ENCODE measurements at regions not wholly inside any gene's neighbourhood (a gene's known extent, or its start where the extent isn't known, plus 50 kb on each side); places are given as distances from the start of the nearest gene placed in this dataset.
"Not testable (repeated sequence)": the region's sequence is repeated elsewhere in the genome, so short reads cannot be mapped to it uniquely, and the experiment has no call there.

DNA sequence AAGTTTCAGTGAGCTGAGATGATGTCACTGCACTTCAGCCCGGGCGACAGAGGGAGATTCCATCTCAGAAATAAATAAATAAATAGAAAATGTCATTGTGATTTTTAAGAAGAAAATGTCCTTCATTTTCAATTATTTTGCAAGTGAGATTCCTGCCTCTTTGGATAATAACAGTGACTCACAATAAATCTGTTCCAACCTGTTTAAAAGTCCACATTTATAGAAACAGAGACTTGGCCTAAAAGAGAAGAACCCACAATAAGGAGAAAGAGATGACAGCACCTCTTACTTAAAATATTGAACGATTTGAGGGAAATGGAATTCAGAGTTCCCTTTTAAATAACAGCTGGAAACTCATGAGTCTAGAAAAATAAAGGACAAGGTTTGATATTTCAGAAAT lies 373.4 kb upstream of the NOX3 start:
- in situ Hi-C loops (cut with MboI; ENCODE audit: low sequenced_read_pairs): no loop called here

DNA sequence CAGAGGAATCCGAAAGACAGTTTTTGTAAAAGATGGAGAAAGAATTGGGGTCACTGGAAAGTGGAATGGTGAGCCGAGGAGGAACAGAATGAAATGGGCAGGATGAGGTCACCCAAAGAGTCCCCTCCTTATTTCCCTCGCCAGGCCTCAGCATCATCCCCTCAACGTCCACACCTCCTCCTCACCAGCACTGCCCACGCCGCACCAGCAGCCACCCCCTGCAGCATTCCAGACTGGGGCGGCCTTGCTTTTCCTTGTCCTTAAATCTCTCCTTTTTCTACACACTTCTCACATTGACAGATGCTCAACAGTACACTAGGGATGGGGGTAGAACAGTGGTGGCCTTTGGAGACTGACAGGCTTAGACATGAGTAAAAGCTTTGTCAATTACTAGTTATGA lies 363.1 kb upstream of the NOX3 start:
- in situ Hi-C loops (cut with MboI; ENCODE audit: low sequenced_read_pairs): no loop called here

GRCh38 chr6:155813548-155813947 lies 357.9 kb upstream of the NOX3 start:
- in situ Hi-C loops (cut with MboI; ENCODE audit: low sequenced_read_pairs): no loop called here

- in situ Hi-C loops (cut with MboI; ENCODE audit: low sequenced_read_pairs): no loop called here
These were observed 351.6 kb upstream of the NOX3 start for GRCh38 chr6:155807243-155807642.

- in situ Hi-C loops (cut with MboI; ENCODE audit: low sequenced_read_pairs): no loop called here
These were observed 345.4 kb upstream of the NOX3 start for GRCh38 chr6:155801046-155801445.

- in situ Hi-C loops (cut with MboI; ENCODE audit: low sequenced_read_pairs): not testable (repeated sequence)
These were observed 343.2 kb upstream of the NOX3 start for GRCh38 chr6:155798876-155799275.

DNA sequence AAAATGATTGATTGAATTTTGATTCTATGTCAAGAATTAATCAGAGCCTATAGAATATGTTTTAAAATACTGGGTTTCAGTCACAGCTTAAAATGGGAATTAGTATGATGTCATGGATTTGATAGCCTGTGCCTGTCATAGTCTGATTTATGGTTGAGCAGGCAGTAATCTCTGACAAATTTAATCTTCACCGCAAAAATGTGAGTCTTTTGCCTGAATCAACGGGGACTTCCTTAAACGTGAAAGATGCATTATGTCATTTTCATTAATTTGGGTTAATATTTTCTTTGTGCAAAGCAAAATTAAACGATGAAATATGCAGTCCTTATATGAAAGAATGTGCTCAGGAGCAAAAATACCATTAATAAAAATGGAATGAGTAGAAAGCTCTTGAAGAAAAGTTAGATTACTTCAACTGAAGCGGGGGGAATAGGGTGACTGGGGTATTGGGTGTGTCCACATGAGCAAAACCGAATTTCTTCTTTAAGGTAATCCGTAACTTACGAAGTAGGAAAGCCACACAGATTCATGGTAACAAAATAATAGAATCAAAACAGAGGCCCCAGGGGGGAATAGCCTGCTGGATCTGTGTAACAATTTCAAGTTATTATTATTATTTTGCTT lies 339.6 kb upstream of the NOX3 start:
- in situ Hi-C loops (cut with MboI; ENCODE audit: low sequenced_read_pairs): no loop called here

- in situ Hi-C loops (cut with MboI; ENCODE audit: low sequenced_read_pairs): no loop called here
These were observed 336.3 kb upstream of the NOX3 start for GRCh38 chr6:155791891-155792290.

- in situ Hi-C loops (cut with MboI; ENCODE audit: low sequenced_read_pairs): no loop called here
These were observed 335.5 kb upstream of the NOX3 start for GRCh38 chr6:155791186-155791585.

GRCh38 chr6:155787168-155787567 lies 331.5 kb upstream of the NOX3 start:
- in situ Hi-C loops (cut with MboI; ENCODE audit: low sequenced_read_pairs): no loop called here

GRCh38 chr6:155786528-155786927 lies 330.9 kb upstream of the NOX3 start:
- in situ Hi-C loops (cut with MboI; ENCODE audit: low sequenced_read_pairs): no loop called here

DNA sequence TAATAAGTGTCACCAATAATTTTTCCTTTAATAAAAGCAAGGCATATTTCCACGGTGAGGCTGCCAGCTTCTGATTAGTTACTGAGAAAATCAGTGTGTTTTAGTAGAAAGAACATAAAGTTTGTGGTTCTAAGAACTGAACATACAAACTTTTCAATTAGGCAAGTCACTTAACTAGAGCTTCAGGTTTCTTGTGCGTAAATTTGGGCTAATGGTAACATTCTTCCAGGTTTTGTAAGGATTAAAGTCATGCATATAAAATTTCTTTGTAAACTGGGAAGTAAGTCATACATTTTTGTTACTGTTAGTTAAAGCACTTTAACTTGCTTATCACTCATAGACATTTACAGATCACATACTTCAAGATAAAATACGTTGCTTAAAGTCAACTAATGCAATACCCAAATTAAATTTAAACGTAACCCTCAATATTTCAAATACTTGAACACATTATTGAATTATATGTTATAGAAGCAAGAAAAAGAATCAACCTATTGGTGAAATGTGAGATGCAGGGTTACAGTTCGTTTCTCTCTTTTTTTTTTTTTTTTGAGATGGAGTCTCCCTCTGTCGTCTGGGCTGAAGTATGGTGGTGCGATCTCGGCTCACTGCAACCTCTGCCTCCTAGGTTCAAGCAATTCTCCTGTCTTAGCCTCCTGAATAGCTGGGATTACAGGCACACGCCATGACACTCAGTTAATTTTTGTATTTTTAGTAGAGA lies 327.3 kb upstream of the NOX3 start:
- in situ Hi-C loops (cut with MboI; ENCODE audit: low sequenced_read_pairs): no loop called here

- in situ Hi-C loops (cut with MboI; ENCODE audit: low sequenced_read_pairs): no loop called here
These were observed 326.7 kb upstream of the NOX3 start for GRCh38 chr6:155782320-155782731.

- in situ Hi-C loops (cut with MboI; ENCODE audit: low sequenced_read_pairs): no loop called here
These were observed 323.8 kb upstream of the NOX3 start for GRCh38 chr6:155779456-155779855.

- in situ Hi-C loops (cut with MboI; ENCODE audit: low sequenced_read_pairs): no loop called here
These were observed 322.7 kb upstream of the NOX3 start for GRCh38 chr6:155778336-155778735.

DNA sequence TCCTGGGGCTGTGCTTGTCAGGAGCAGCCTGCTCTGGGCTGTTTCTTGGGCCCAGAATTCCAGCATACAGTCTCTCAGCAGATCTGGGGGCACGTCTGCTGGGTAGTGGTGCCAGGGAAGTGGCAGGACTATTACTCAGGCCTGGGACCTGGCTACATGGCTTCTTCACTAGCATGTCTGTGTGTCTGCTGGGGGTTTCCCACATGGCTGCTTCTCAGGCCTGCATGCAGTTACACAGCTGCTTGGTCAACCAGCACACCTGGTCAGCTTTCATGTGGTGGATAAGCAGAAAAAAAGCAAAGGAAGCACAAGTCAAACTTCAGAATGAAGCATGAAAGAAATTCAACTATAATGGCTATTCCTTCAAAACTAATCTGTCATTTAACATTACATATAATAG lies 316.2 kb upstream of the NOX3 start:
- in situ Hi-C loops (cut with MboI; ENCODE audit: low sequenced_read_pairs): no loop called here

- in situ Hi-C loops (cut with MboI; ENCODE audit: low sequenced_read_pairs): no loop called here
These were observed 315.2 kb upstream of the NOX3 start for GRCh38 chr6:155770856-155771255.

DNA sequence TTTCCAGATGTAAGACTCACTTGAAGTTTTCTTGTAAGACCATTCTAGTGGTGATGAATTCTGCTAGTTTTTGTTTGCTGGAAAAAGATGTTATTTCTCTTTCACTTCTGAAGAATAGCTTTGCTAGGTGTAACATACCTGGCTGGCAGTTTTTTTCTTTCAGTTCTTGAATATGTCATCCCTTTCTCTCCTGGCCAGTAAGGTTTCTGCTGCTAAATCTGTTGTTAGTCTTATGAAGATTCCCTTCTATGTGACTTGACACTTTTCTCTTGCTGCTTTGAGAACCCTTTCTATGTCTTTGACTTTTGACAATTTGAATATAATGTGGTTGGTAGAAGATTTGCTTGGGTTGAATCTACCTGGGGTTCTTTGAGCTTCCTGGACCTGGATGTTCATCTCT lies 314.7 kb upstream of the NOX3 start:
- in situ Hi-C loops (cut with MboI; ENCODE audit: low sequenced_read_pairs): no loop called here

GRCh38 chr6:155765275-155766194 lies 309.9 kb upstream of the NOX3 start:
- in situ Hi-C loops (cut with MboI; ENCODE audit: low sequenced_read_pairs): no loop called here

- in situ Hi-C loops (cut with MboI; ENCODE audit: low sequenced_read_pairs): no loop called here
These were observed 307.0 kb upstream of the NOX3 start for GRCh38 chr6:155762649-155763048.

DNA sequence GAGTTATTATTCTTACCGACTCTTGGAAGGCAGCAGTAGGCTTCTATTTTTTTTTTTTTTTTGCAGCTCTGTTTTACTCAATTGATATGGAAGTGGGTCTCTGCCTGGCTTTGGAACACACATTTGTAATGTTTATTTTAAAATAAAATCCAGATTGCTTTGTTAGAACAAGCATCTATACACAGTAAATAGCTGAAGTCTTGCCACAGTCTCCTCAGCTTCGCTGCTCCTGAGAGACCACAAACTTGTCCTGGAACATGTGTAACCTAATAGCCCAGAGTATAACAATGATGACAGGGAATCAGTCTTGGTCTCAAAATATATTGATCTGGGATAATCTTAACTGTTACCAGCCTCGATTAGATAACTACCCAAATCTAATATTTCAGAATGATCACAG lies 299.8 kb upstream of the NOX3 start:
- in situ Hi-C loops (cut with MboI; ENCODE audit: low sequenced_read_pairs): no loop called here

DNA sequence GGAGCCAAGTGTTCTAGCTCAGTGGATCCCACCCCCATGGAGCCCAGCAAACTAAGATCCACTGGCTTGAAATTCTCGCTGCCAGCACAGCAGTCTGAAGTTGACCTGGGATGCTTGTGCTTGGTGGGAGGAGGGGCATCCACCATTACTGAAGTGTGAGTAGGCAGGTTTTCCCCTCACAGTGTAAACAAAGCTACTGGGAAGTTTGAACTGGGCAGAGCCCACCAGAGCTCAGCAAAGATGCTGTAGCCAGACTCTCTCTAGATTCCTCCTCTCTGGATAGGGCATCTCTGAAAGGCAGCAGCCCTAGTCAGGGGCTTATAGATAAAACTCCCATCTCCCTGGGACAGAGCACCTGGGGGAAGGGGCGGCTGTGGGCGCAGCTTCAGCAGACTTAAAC lies 293.1 kb upstream of the NOX3 start:
- in situ Hi-C loops (cut with MboI; ENCODE audit: low sequenced_read_pairs): not testable (repeated sequence)
